ENCODE measurements at regions not wholly inside any gene's neighbourhood (a gene's known extent, or its start where the extent isn't known, plus 50 kb on each side); places are given as distances from the start of the nearest gene placed in this dataset.

DNA sequence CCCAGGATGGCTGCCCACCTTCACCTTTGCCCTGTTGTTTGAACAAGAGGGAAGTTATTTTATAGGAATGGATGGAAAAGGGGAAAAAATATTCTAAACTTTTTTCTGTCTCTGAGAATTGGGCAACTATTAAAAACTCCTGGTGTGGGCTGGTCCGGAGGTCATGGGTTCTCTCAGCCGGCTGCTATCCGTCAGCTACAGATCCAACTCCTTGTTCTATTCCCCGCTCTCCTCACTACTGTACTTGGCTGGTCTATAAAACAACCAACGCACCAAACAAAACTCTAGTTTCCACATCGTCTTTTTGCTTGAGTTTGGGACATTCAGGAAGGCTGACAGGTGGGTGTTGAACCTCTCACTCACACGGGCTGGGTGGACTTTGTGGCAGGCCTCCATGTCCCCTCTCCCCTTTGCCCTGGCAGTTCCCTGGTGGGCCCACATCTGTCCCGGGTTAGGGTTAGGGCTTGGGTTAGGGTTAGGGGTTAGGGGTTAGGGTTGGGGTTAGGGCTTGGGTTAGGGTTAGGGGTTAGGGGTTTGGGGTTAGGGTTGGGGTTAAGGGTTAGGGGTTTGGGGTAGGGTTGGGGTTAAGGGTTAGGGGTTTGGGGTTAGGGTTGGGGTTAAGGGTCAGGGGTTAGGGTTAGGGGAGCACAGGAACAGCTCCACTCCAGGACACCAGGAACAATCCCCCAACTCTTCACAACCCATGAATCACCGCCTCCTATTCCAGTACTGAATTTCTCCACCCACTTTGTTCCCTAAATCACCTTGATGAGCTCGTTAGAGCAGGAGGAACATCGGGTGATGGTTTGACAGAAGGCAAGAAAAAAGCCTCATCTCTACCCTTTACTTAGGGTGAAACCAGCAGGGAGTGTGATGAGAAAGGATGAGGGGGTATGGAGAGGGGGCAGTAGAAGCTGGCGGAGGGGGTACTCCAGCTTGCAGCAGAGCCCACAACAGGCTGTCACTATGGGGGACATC lies 302.1 kb upstream of the IRX4 start:
- TF ChIP-seq POLR2A (IDR thresholded peaks at IDR 0.05; ENCODE audit: low read length) (no peak), GATA1 (IDR thresholded peaks at IDR 0.05; ENCODE audit: low read depth, low read length) (no peak)
